Neural cell (in vitro differentiated cells): ENCODE measurements at regions not wholly inside any gene's neighbourhood (a gene's known extent, or its start where the extent isn't known, plus 50 kb on each side); places are given as distances from the start of the nearest gene placed in this dataset.

ENCODE experiments used
- H2AFZ ChIP-seq: fragments of 200-600, 300-800 bp; sonication (generic), shearing (Covaris generic); 2 replicates; pipeline ENCODE4 v1.6.0; 2014; ENCODE audit warnings: low read depth, mild to moderate bottlenecking, antibody characterized with exemption, low read length, moderate library complexity
- H3F3A ChIP-seq: fragments of 200-600 bp; shearing (Covaris generic); 2 replicates; pipeline ENCODE4 v1.6.1; 2016; ENCODE audit warnings: mild to moderate bottlenecking, moderate library complexity, mixed read lengths, antibody characterized with exemption, low read length; ENCODE audit not compliant: insufficient read depth, poor library complexity, severe bottlenecking
- H3K27ac ChIP-seq: fragments of 200-600, 300-800 bp; sonication (generic), shearing (Covaris generic); 2 replicates; pipeline ENCODE4 v1.5.1; 2014; ENCODE audit warnings: mild to moderate bottlenecking, low read length, moderate library complexity
- H3K27me3 ChIP-seq: fragments of 300-800, 200-600 bp; sonication (generic), shearing (Covaris generic); 2 replicates; pipeline ENCODE4 v1.6.0; 2014; ENCODE audit warnings: mild to moderate bottlenecking, low read depth, low read length, moderate library complexity; ENCODE audit not compliant: insufficient read depth
- H3K36me3 ChIP-seq: fragments of 300-800, 200-600 bp; sonication (generic), shearing (Covaris generic); 2 replicates; pipeline ENCODE4 v1.5.1; 2014; ENCODE audit warnings: mild to moderate bottlenecking, antibody characterized with exemption, low read length, moderate library complexity; ENCODE audit not compliant: insufficient read depth
- H3K4me2 ChIP-seq: fragments of 300-800, 200-600 bp; sonication (generic), shearing (Covaris generic); 2 replicates; pipeline ENCODE4 v1.6.0; 2014; ENCODE audit warnings: mild to moderate bottlenecking, low read length
- H3K4me3 ChIP-seq: fragments of 300-800, 200-600 bp; sonication (generic), shearing (Covaris generic); 2 replicates; pipeline ENCODE4 v1.5.1; 2014; ENCODE audit warnings: mild to moderate bottlenecking, low read length, moderate library complexity
- H3K79me2 ChIP-seq: fragments of 200-600 bp; shearing (Covaris generic); replicated peaks from 2 replicates; pipeline ENCODE4 v1.6.0; 2014; ENCODE audit warnings: mild to moderate bottlenecking, low read length, moderate library complexity; ENCODE audit not compliant: insufficient read depth
- H3K9ac ChIP-seq: fragments of 300-800, 200-600 bp; sonication (generic), shearing (Covaris generic); 2 replicates; pipeline ENCODE4 v1.6.1; 2016; ENCODE audit warnings: mild to moderate bottlenecking, low read length, mixed read lengths
- H3K9me2 ChIP-seq: fragments of 200-600 bp; shearing (Covaris generic); 2 replicates; pipeline ENCODE4 v1.6.1; 2016; ENCODE audit warnings: mild to moderate bottlenecking, low read length, mixed read lengths; ENCODE audit not compliant: insufficient read depth
- H3K9me3 ChIP-seq: fragments of 200-600, 300-800 bp; sonication (generic), shearing (Covaris generic); 2 replicates; pipeline ENCODE4 v1.6.1; 2016; ENCODE audit warnings: mild to moderate bottlenecking, mixed run types, low read length, moderate library complexity, mixed read lengths
- H4K20me1 ChIP-seq: fragments of 200-600 bp; shearing (Covaris generic); 2 replicates; pipeline ENCODE4 v1.6.1; 2016; ENCODE audit warnings: mild to moderate bottlenecking, mixed run types; ENCODE audit not compliant: insufficient read depth
- CTCF ChIP-seq: fragments of 450-650 bp; IDR thresholded peaks from 2 replicates; pipeline ENCODE4 v1.5.1; 2014; ENCODE audit warnings: antibody characterized with exemption, mild to moderate bottlenecking, moderate library complexity; ENCODE audit not compliant: poor library complexity, severe bottlenecking
- EP300 ChIP-seq: fragments of 450-650 bp; conservative IDR thresholded peaks from 2 replicates; pipeline ENCODE4 v1.6.1; 2014; ENCODE audit warnings: antibody characterized with exemption, mild to moderate bottlenecking, moderate library complexity; ENCODE audit not compliant: poor library complexity, severe bottlenecking
- EZH2 ChIP-seq: fragments of 200-600, 300-800 bp; shearing (Covaris generic), sonication (generic); IDR thresholded peaks from 2 replicates; pipeline ENCODE4 v1.6.1; 2014; ENCODE audit warnings: antibody characterized with exemption, low read length, borderline replicate concordance, mild to moderate bottlenecking; ENCODE audit not compliant: insufficient read depth, poor library complexity, severe bottlenecking
- MXI1 ChIP-seq: fragments of 450-650 bp; conservative IDR thresholded peaks from 2 replicates; pipeline ENCODE4 v1.6.1; 2014; ENCODE audit warnings: antibody characterized with exemption, mild to moderate bottlenecking; ENCODE audit not compliant: poor library complexity, severe bottlenecking
- POLR2AphosphoS5 ChIP-seq: IDR thresholded peaks from 2 replicates; pipeline ENCODE4 v1.6.1; 2012
- RAD21 ChIP-seq: fragments of 450-650 bp; conservative IDR thresholded peaks from 2 replicates; pipeline ENCODE4 v1.6.1; 2014; ENCODE audit warnings: antibody characterized with exemption, mild to moderate bottlenecking, moderate library complexity
- REST ChIP-seq: IDR thresholded peaks from 2 replicates; pipeline ENCODE4 v1.6.1; 2012; ENCODE audit warnings: borderline replicate concordance
- SMC3 ChIP-seq: fragments of 450-650 bp; conservative IDR thresholded peaks from 2 replicates; pipeline ENCODE4 v1.6.1; 2014; ENCODE audit warnings: antibody characterized with exemption, mild to moderate bottlenecking, moderate library complexity; ENCODE audit not compliant: poor library complexity
- TAF1 ChIP-seq: IDR thresholded peaks from 2 replicates; pipeline ENCODE4 v1.6.1; 2012; ENCODE audit warnings: low read depth

- H3K27ac ChIP-seq = no peak overlapping the region
- H2AFZ ChIP-seq = no peak overlapping the region
- no peaks in the 10 kb centered on the region for H3K9me3 ChIP-seq
- H3K27me3 ChIP-seq = no peaks in the 10 kb centered on the region
- H3K9me2 ChIP-seq = no peaks in the 10 kb centered on the region
- H4K20me1 ChIP-seq = no peaks in the 10 kb centered on the region
- no peaks in the 10 kb centered on the region for H3K79me2 ChIP-seq
- no peak for TF ChIP-seq EZH2
- no peak for TF ChIP-seq POLR2AphosphoS5
- TF ChIP-seq MXI1 = no peak
- no peak for TF ChIP-seq RAD21
- no peak for TF ChIP-seq REST
- no peak for TF ChIP-seq EP300
- no peaks in the 10 kb centered on the region for H3K36me3 ChIP-seq
- no peak overlapping the region for H3K4me2 ChIP-seq
- H3K4me3 ChIP-seq = no peak overlapping the region
- no peak overlapping the region for H3K9ac ChIP-seq
- H3F3A ChIP-seq = no peaks in the 10 kb centered on the region
Observed at GRCh38 chr7:68542831-68543230, 1055.4 kb upstream of the AUTS2 start.

DNA sequence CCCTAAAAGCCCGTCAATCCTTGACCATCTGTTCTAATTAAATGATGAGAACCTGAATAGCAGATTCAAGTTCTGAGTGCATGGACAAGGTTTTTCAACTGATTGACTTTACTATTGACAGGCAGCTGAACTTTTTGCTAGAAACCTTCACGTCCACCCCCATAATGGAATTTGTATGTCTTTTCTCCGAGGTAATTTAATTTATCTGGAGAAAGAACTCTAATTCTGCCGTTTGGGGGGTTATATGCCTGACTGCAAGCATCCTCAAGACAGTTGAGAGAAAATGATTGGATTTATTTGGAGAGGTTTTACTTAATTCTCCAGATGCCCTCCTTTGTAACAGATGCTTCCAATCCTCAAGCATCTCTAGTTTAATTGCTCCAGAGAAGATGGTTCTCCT lies 1053.4 kb upstream of the AUTS2 start:
- Histone ChIP-seq H3K27ac (no peak overlapping the region), H3K36me3 (no peaks in the 10 kb centered on the region), H3K9me2 (no peaks in the 10 kb centered on the region), H3K4me2 (no peak overlapping the region), H3K79me2 (no peaks in the 10 kb centered on the region), H4K20me1 (no peaks in the 10 kb centered on the region), H2AFZ (no peak overlapping the region), H3F3A (no peaks in the 10 kb centered on the region), H3K9me3 (no peaks in the 10 kb centered on the region), H3K9ac (no peak overlapping the region), H3K4me3 (no peak overlapping the region), H3K27me3 (no peaks in the 10 kb centered on the region)
- TF ChIP-seq SMC3 (no peak), EZH2 (no peak), REST (no peak), RAD21 (no peak), TAF1 (no peak), CTCF (no peak), POLR2AphosphoS5 (no peak), EP300 (no peak), MXI1 (no peak)
